Hepatic stellate cell (primary cell): ENCODE measurements at regions not wholly inside any gene's neighbourhood (a gene's known extent, or its start where the extent isn't known, plus 50 kb on each side); places are given as distances from the start of the nearest gene placed in this dataset.

Source experiments
- DNase-seq: peaks from one replicate; pipeline ENCODE4 v3.0.0; 2011; ENCODE audit warnings: low spot score

- no peak for DNase-seq
Observed at GRCh38 chr13:90070837-90071525, 1276.5 kb upstream of the MIR17HG start.

GRCh38 chr13:90084684-90085290 lies 1262.7 kb upstream of the MIR17HG start:
- DNase-seq = no peak

GRCh38 chr13:90089051-90089450 lies 1258.4 kb upstream of the MIR17HG start:
- DNase-seq = no peak

GRCh38 chr13:90091611-90092010 lies 1255.9 kb upstream of the MIR17HG start:
- DNase-seq = no peak

- DNase-seq = no peak
Observed at GRCh38 chr13:90094357-90094756, 1253.1 kb upstream of the MIR17HG start.

GRCh38 chr13:90098577-90098976 lies 1248.9 kb upstream of the MIR17HG start:
- no peak for DNase-seq

- no peak for DNase-seq
Observed at GRCh38 chr13:90099847-90100246, 1247.6 kb upstream of the MIR17HG start.

GRCh38 chr13:90103099-90103784 lies 1244.2 kb upstream of the MIR17HG start:
- no peak for DNase-seq

- no peak for DNase-seq
Observed at GRCh38 chr13:90104764-90105163, 1242.7 kb upstream of the MIR17HG start.

GRCh38 chr13:90105276-90105675 lies 1242.2 kb upstream of the MIR17HG start:
- DNase-seq = no peak

- no peak for DNase-seq
Observed at GRCh38 chr13:90105849-90106496, 1241.5 kb upstream of the MIR17HG start.

GRCh38 chr13:90107661-90108060 lies 1239.8 kb upstream of the MIR17HG start:
- DNase-seq = no peak

GRCh38 chr13:90108547-90108946 lies 1238.9 kb upstream of the MIR17HG start:
- no peak for DNase-seq

GRCh38 chr13:90116121-90116520 lies 1231.4 kb upstream of the MIR17HG start:
- DNase-seq = no peak

GRCh38 chr13:90118467-90119071 lies 1228.9 kb upstream of the MIR17HG start:
- DNase-seq = no peak

- no peak for DNase-seq
Observed at GRCh38 chr13:90120026-90120425, 1227.5 kb upstream of the MIR17HG start.

GRCh38 chr13:90121784-90122183 lies 1225.7 kb upstream of the MIR17HG start:
- no peak for DNase-seq

- no peak for DNase-seq
Observed at GRCh38 chr13:90122531-90122930, 1225.0 kb upstream of the MIR17HG start.

GRCh38 chr13:90135558-90135957 lies 1211.9 kb upstream of the MIR17HG start:
- DNase-seq = no peak

- DNase-seq = no peak
Observed at GRCh38 chr13:90142251-90142650, 1205.2 kb upstream of the MIR17HG start.

- no peak for DNase-seq
Observed at GRCh38 chr13:90154311-90154960, 1193.1 kb upstream of the MIR17HG start.

GRCh38 chr13:90156390-90156789 lies 1191.1 kb upstream of the MIR17HG start:
- no peak for DNase-seq
